Mesenchymal stem cell (in vitro differentiated cells and primary cell): ENCODE measurements at regions not wholly inside any gene's neighbourhood (a gene's known extent, or its start where the extent isn't known, plus 50 kb on each side); places are given as distances from the start of the nearest gene placed in this dataset.

Experiments
- DNase-seq: peaks from one replicate; pipeline ENCODE4 v3.0.0-alpha.2; 2013
- H2AFZ ChIP-seq: one replicate; pipeline ENCODE4 v1.6.1; 2013; ENCODE audit warnings: low read depth, mild to moderate bottlenecking, control low read depth, inconsistent platforms, low read length, moderate library complexity
- H2AK5ac ChIP-seq: 2 replicates; pipeline ENCODE4 v1.6.1; 2013; ENCODE audit warnings: low read length, moderate library complexity, mild to moderate bottlenecking, inconsistent platforms; ENCODE audit not compliant: severe bottlenecking
- H2BK120ac ChIP-seq: one replicate; pipeline ENCODE4 v1.6.1; 2013; ENCODE audit warnings: low read depth, mild to moderate bottlenecking, inconsistent platforms, low read length, moderate library complexity
- H2BK12ac ChIP-seq, 2 experiments: one replicate each; pipeline ENCODE4 v1.6.1; 2013; ENCODE audit warnings: inconsistent platforms in 2 of 2, low read length in 2 of 2, mild to moderate bottlenecking in 2 of 2, moderate library complexity in 2 of 2, control low read depth in 1 of 2
- H2BK15ac ChIP-seq: one replicate; pipeline ENCODE4 v1.6.1; 2013; ENCODE audit warnings: mild to moderate bottlenecking, low read depth, inconsistent platforms; ENCODE audit not compliant: poor library complexity, severe bottlenecking
- H2BK5ac ChIP-seq: 2 replicates; pipeline ENCODE4 v1.6.1; 2013; ENCODE audit warnings: low read depth, mild to moderate bottlenecking, low read length, control low read depth, inconsistent platforms; ENCODE audit not compliant: poor library complexity, severe bottlenecking
- H3K14ac ChIP-seq, 2 experiments: one replicate each; pipeline ENCODE4 v1.6.1; 2013; ENCODE audit warnings: inconsistent platforms in 2 of 2, low read length in 2 of 2, control low read depth in 1 of 2, mild to moderate bottlenecking in 1 of 2, moderate library complexity in 1 of 2
- H3K18ac ChIP-seq, 2 experiments: one replicate each; pipeline ENCODE4 v1.6.1; 2013; ENCODE audit warnings: inconsistent platforms in 2 of 2, low read length in 2 of 2, control low read depth in 1 of 2, low read depth in 1 of 2, mild to moderate bottlenecking in 1 of 2
- H3K23ac ChIP-seq, 2 experiments: one replicate each; pipeline ENCODE4 v1.6.1; 2013; ENCODE audit warnings: inconsistent platforms in 2 of 2, low read length in 2 of 2, mild to moderate bottlenecking in 2 of 2, moderate library complexity in 2 of 2, control low read depth in 1 of 2
- H3K27ac ChIP-seq: 2 replicates; pipeline ENCODE4 v1.5.1; 2013; ENCODE audit warnings: mild to moderate bottlenecking, moderate library complexity, low read length, control low read depth, inconsistent platforms; ENCODE audit not compliant: poor library complexity, severe bottlenecking
- H3K27me3 ChIP-seq, 2 experiments: 2 replicates each; pipeline versions ENCODE4 v1.6.1 to v1.7.0; 2013; ENCODE audit warnings: low read length in 2 of 2, mild to moderate bottlenecking in 2 of 2, moderate library complexity in 2 of 2, control low read depth in 1 of 2, inconsistent platforms in 1 of 2; ENCODE audit not compliant: control insufficient read depth in 1 of 2, insufficient read depth in 1 of 2
- H3K36me3 ChIP-seq, 2 experiments: 2 replicates each; pipeline versions ENCODE4 v1.6.1 to v1.7.0; 2013; ENCODE audit warnings: low read length in 2 of 2, control low read depth in 1 of 2, inconsistent platforms in 1 of 2, low read depth in 1 of 2, mild to moderate bottlenecking in 1 of 2; ENCODE audit not compliant: insufficient read depth in 2 of 2, control insufficient read depth in 1 of 2
- H3K4ac ChIP-seq, 2 experiments: one replicate each; pipeline ENCODE4 v1.6.1; 2013; ENCODE audit warnings: inconsistent platforms in 2 of 2, low read length in 2 of 2, mild to moderate bottlenecking in 2 of 2, moderate library complexity in 2 of 2, control low read depth in 1 of 2, low read depth in 1 of 2
- H3K4me1 ChIP-seq: 2 replicates; pipeline ENCODE4 v1.6.1; 2013; ENCODE audit warnings: low read depth, low read length, control low read depth; ENCODE audit not compliant: control insufficient read depth, insufficient read depth
- H3K4me2 ChIP-seq: 2 replicates; pipeline ENCODE4 v1.6.1; 2013; ENCODE audit warnings: low read length, mild to moderate bottlenecking, inconsistent platforms; ENCODE audit not compliant: poor library complexity, severe bottlenecking
- H3K4me3 ChIP-seq, 2 experiments: 2 replicates each; pipeline versions ENCODE4 v1.5.1 to v1.7.0; 2013; ENCODE audit warnings: low read length in 2 of 2, mild to moderate bottlenecking in 2 of 2, control low read depth in 1 of 2, low read depth in 1 of 2; ENCODE audit not compliant: insufficient read depth in 1 of 2
- H3K79me1 ChIP-seq: replicated peaks from 2 replicates; pipeline ENCODE4 v1.6.1; 2013; ENCODE audit warnings: mild to moderate bottlenecking, control low read depth, low read length, inconsistent platforms; ENCODE audit not compliant: poor library complexity, severe bottlenecking
- H3K9ac ChIP-seq: 2 replicates; pipeline ENCODE4 v1.7.0; 2013; ENCODE audit warnings: mild to moderate bottlenecking, low read length, moderate library complexity
- H3K9me3 ChIP-seq: 2 replicates; pipeline ENCODE4 v1.7.0; 2013; ENCODE audit warnings: mild to moderate bottlenecking, low read length; ENCODE audit not compliant: control insufficient read depth
- H4K8ac ChIP-seq: one replicate; pipeline ENCODE4 v1.6.1; 2013; ENCODE audit warnings: inconsistent platforms, mild to moderate bottlenecking, low read length, moderate library complexity
- H4K91ac ChIP-seq: one replicate; pipeline ENCODE4 v1.6.1; 2013; ENCODE audit warnings: mild to moderate bottlenecking, low read length, inconsistent platforms
- WGBS: methylation state at CpG from one replicate; pipeline ENCODE4 v1.1.7; 2013; ENCODE audit warnings: mixed read lengths; 5-methylcytosine and 5-hydroxymethylcytosine counted together

- no peaks in the 10 kb centered on the region for H3K79me1 ChIP-seq
- no peak overlapping the region for H2AFZ ChIP-seq
- no peaks in the 10 kb centered on the region for H3K27me3 ChIP-seq
- H3K4me2 ChIP-seq = no peak overlapping the region
- H2BK12ac ChIP-seq = no peak overlapping the region
- H2BK120ac ChIP-seq = no peak overlapping the region
- no peak overlapping the region for H3K27ac ChIP-seq
- no peak overlapping the region for H3K14ac ChIP-seq
- no peak overlapping the region for H4K8ac ChIP-seq
- peaks cover 2% of the 10 kb centered on the region for H3K4me1 ChIP-seq
- no peak overlapping the region for H3K4ac ChIP-seq
- H2BK5ac ChIP-seq = no peak overlapping the region
- no peak overlapping the region for H3K23ac ChIP-seq
- 100% methylated on average over 1 of the region's 1 CpG for WGBS
- H3K9ac ChIP-seq = no peak overlapping the region
- no peak overlapping the region for H3K4me3 ChIP-seq
- no peak overlapping the region for H2BK15ac ChIP-seq
- no peak overlapping the region for H4K91ac ChIP-seq
- no peak for DNase-seq
- H2AK5ac ChIP-seq = no peak overlapping the region
- no peaks in the 10 kb centered on the region for H3K9me3 ChIP-seq
- H3K18ac ChIP-seq = no peak overlapping the region
- no peaks in the 10 kb centered on the region for H3K36me3 ChIP-seq
Observed at GRCh38 chr12:58570411-58570810, 349.9 kb downstream of the LRIG3 start.

- no peak overlapping the region for H2AK5ac ChIP-seq
- peak overlapping the region; percentile 80 for H3K9ac ChIP-seq
- H3K27me3 ChIP-seq = no peaks in the 10 kb centered on the region
- DNase-seq = peak; percentile 63
- peak overlapping the region in 1 of 2 experiments; percentile 13 for H3K4me3 ChIP-seq
- H2BK120ac ChIP-seq = no peak overlapping the region
- H3K4me1 ChIP-seq = no peaks in the 10 kb centered on the region
- no peak overlapping the region for H3K4ac ChIP-seq
- no peak overlapping the region for H3K14ac ChIP-seq
- H4K8ac ChIP-seq = no peak overlapping the region
- no peaks in the 10 kb centered on the region for H3K36me3 ChIP-seq
- H3K18ac ChIP-seq = no peak overlapping the region
- no peak overlapping the region for H2BK12ac ChIP-seq
- no peak overlapping the region for H2BK5ac ChIP-seq
- H3K79me1 ChIP-seq = no peaks in the 10 kb centered on the region
- H4K91ac ChIP-seq = no peak overlapping the region
- 68% methylated on average over 5 of the region's 5 CpGs for WGBS
- no peak overlapping the region for H2BK15ac ChIP-seq
- no peak overlapping the region for H3K27ac ChIP-seq
- H3K23ac ChIP-seq = no peak overlapping the region
- no peaks in the 10 kb centered on the region for H3K9me3 ChIP-seq
- H2AFZ ChIP-seq = no peak overlapping the region
- H3K4me2 ChIP-seq = no peak overlapping the region
Observed at GRCh38 chr12:58575256-58575655, 345.0 kb downstream of the LRIG3 start.

GRCh38 chr12:58576081-58576480, 344.2 kb downstream of the LRIG3 start:
- Histone ChIP-seq H3K23ac (no peak overlapping the region), H3K36me3 (no peaks in the 10 kb centered on the region), H3K4me2 (no peak overlapping the region), H3K9me3 (no peaks in the 10 kb centered on the region), H2BK120ac (no peak overlapping the region), H2BK15ac (no peak overlapping the region), H3K27ac (no peak overlapping the region), H3K14ac (no peak overlapping the region), H4K8ac (no peak overlapping the region), H4K91ac (no peak overlapping the region), H3K9ac (peak overlapping the region; percentile 80), H3K79me1 (no peaks in the 10 kb centered on the region), H3K4me3 (no peak overlapping the region), H3K4ac (no peak overlapping the region), H2AFZ (no peak overlapping the region), H2AK5ac (no peak overlapping the region), H2BK12ac (no peak overlapping the region), H2BK5ac (no peak overlapping the region), H3K4me1 (no peaks in the 10 kb centered on the region), H3K18ac (no peak overlapping the region), H3K27me3 (no peaks in the 10 kb centered on the region)
- 98% methylated on average over 3 of the region's 5 CpGs for WGBS
- no peak for DNase-seq

DNA sequence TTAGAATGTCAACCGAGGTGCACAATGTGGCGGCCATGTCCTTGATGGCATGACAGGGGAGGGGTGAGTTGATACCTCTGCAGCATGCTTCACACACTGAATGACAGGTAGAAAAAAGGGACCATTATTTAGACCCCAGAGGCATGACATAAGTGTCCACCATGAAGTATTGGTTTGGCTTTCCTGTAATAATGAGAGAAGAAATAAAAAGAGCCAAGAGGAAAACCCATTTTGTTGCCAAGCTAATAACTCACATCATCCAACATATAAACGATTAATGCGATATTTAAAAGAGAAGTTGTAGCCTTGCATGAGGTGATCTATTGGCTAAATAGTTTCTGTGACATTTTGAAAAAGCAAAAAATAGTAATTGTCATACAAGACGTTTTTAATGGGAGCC, 343.4 kb downstream of the LRIG3 start:
- H3K9ac ChIP-seq = no peak overlapping the region
- no peak overlapping the region for H3K4me2 ChIP-seq

More for the DNA sequence above, 343.4 kb downstream of the LRIG3 start:
- no peak overlapping the region for H3K4ac ChIP-seq
- no peaks in the 10 kb centered on the region for H3K79me1 ChIP-seq
- H2AK5ac ChIP-seq = no peak overlapping the region
- WGBS = 93% methylated on average over 4 of the region's 5 CpGs
- no peak overlapping the region for H2BK120ac ChIP-seq
- no peak for DNase-seq
- H3K14ac ChIP-seq = no peak overlapping the region
- no peak overlapping the region for H2BK12ac ChIP-seq
- peak overlapping the region in 1 of 2 experiments; percentile 24 for H3K18ac ChIP-seq
- no peaks in the 10 kb centered on the region for H3K27me3 ChIP-seq
- H3K4me1 ChIP-seq = no peaks in the 10 kb centered on the region
- H2BK15ac ChIP-seq = no peak overlapping the region
- no peak overlapping the region for H3K23ac ChIP-seq
- no peak overlapping the region for H4K8ac ChIP-seq
- no peak overlapping the region for H3K4me3 ChIP-seq
- H2AFZ ChIP-seq = no peak overlapping the region
- H3K27ac ChIP-seq = no peak overlapping the region
- no peak overlapping the region for H4K91ac ChIP-seq
- H3K36me3 ChIP-seq = no peaks in the 10 kb centered on the region
- H3K9me3 ChIP-seq = no peaks in the 10 kb centered on the region
- H2BK5ac ChIP-seq = no peak overlapping the region
